ENCODE measurements at regions not wholly inside any gene's neighbourhood (a gene's known extent, or its start where the extent isn't known, plus 50 kb on each side); places are given as distances from the start of the nearest gene placed in this dataset.

- DNase-seq (no peak), ATAC-seq (no peak)
- H3K4me3 ChIP-seq, result no peak overlapping the region
- H3K4me1 ChIP-seq, result no peaks in the 10 kb centered on the region
- H3K9me3 ChIP-seq, result no peaks in the 10 kb centered on the region
- H3K36me3 ChIP-seq, result no peaks in the 10 kb centered on the region
- no peak overlapping the region for H3K27ac ChIP-seq
- H3K27me3 ChIP-seq, result no peaks in the 10 kb centered on the region
- intact Hi-C loops (cut with DNase I; ENCODE audit: low total_unique reads) (no loop called here), in situ Hi-C loops (cut with MboI; ENCODE audit: low sequenced_read_pairs in 4 of 4) (no loop called here)
- TF ChIP-seq CTCF (IDR thresholded peaks at IDR 0.05 in 4 of 5, conservative IDR thresholded peaks at IDR 0.05 in 1 of 5), result no peak
- TF ChIP-seq POLR2A (IDR thresholded peaks at IDR 0.05), result no peak
Observed at GRCh38 chr15:60076045-60076444, 71.9 kb downstream of the FOXB1 start.

- ATAC-seq, result no peak
- Histone ChIP-seq H3K27me3 (no peaks in the 10 kb centered on the region), H3K27ac (no peak overlapping the region), H3K9me3 (no peaks in the 10 kb centered on the region), H3K4me3 (no peak overlapping the region), H3K36me3 (no peaks in the 10 kb centered on the region), H3K4me1 (no peaks in the 10 kb centered on the region)
- intact Hi-C loops (cut with DNase I; ENCODE audit: low total_unique reads) (no loop called here), in situ Hi-C loops (cut with MboI; ENCODE audit: low sequenced_read_pairs in 4 of 4) (no loop called here)
- DNase-seq, result no peak
- TF ChIP-seq CTCF (IDR thresholded peaks at IDR 0.05 in 4 of 5, conservative IDR thresholded peaks at IDR 0.05 in 1 of 5), result no peak
Observed at GRCh38 chr15:60076582-60077276, 72.6 kb downstream of the FOXB1 start.

GRCh38 chr15:60077581-60078359, 73.7 kb downstream of the FOXB1 start:
- TF ChIP-seq POLR2A (IDR thresholded peaks at IDR 0.05) (no peak), CTCF (IDR thresholded peaks at IDR 0.05 in 4 of 5, conservative IDR thresholded peaks at IDR 0.05 in 1 of 5) (no peak)
- Histone ChIP-seq H3K27me3 (no peaks in the 10 kb centered on the region), H3K4me1 (no peaks in the 10 kb centered on the region), H3K4me3 (no peak overlapping the region), H3K36me3 (no peaks in the 10 kb centered on the region), H3K9me3 (no peaks in the 10 kb centered on the region), H3K27ac (no peak overlapping the region)
- no peak for ATAC-seq
- DNase-seq, result no peak
- in situ Hi-C loops (cut with MboI; ENCODE audit: low sequenced_read_pairs in 4 of 4) (no loop called here), intact Hi-C loops (cut with DNase I; ENCODE audit: low total_unique reads) (no loop called here)

GRCh38 chr15:60079210-60079609, 75.1 kb downstream of the FOXB1 start:
- in situ Hi-C loops (cut with MboI; ENCODE audit: low sequenced_read_pairs in 4 of 4), result no loop called here

More at GRCh38 chr15:60079210-60079609, 75.1 kb downstream of the FOXB1 start:
- no peaks in the 10 kb centered on the region for H3K9me3 ChIP-seq
- TF ChIP-seq POLR2A (IDR thresholded peaks at IDR 0.05) (no peak), CTCF (IDR thresholded peaks at IDR 0.05 in 4 of 5, conservative IDR thresholded peaks at IDR 0.05 in 1 of 5) (no peak)
- intact Hi-C loops (cut with DNase I; ENCODE audit: low total_unique reads), result no loop called here
- no peak overlapping the region for H3K27ac ChIP-seq
- DNase-seq (no peak), ATAC-seq (no peak)
- no peak overlapping the region for H3K4me3 ChIP-seq
- no peaks in the 10 kb centered on the region for H3K36me3 ChIP-seq
- H3K27me3 ChIP-seq, result no peaks in the 10 kb centered on the region
- no peaks in the 10 kb centered on the region for H3K4me1 ChIP-seq
